ENCODE measurements at regions not wholly inside any gene's neighbourhood (a gene's known extent, or its start where the extent isn't known, plus 50 kb on each side); places are given as distances from the start of the nearest gene placed in this dataset.

- ChIA-PET POLR2A (no interaction called here), RAD21 (ENCODE audit: low non-redundant PET in 1 of 2, low total read pairs in 2 of 2, uncharacterized antibody in 2 of 2, unreplicated experiment in 2 of 2) (no interaction called here), CTCF (no interaction called here)
- no peak overlapping the region for H2AFZ ChIP-seq (ENCODE audit: low read depth, low read length, poor library complexity, severe bottlenecking)
- no peaks in the 10 kb centered on the region for H4K20me1 ChIP-seq (ENCODE audit: insufficient read depth)
- BruUV-seq (replicated peaks): no TSS peak
- intact Hi-C loops (cut with micrococcal nuclease): no loop called here
- no peaks in the 10 kb centered on the region for H3K4me1 ChIP-seq (ENCODE audit: control insufficient read depth in 1 of 2, insufficient read depth in 2 of 2, low read length in 2 of 2)
- H3K9ac ChIP-seq (ENCODE audit: low read length): no peak overlapping the region
- H3K79me2 ChIP-seq (ENCODE audit: insufficient read depth, low read length): no peaks in the 10 kb centered on the region
- no peaks in the 10 kb centered on the region for H3K36me3 ChIP-seq (ENCODE audit: control insufficient read depth in 1 of 2, insufficient read depth in 2 of 2, low read length in 2 of 2)
- H3K4me3 ChIP-seq (replicated peaks in 1 of 2; ENCODE audit: low read depth in 1 of 2, low read length in 2 of 2): no peak overlapping the region
- no peak overlapping the region for H3K4me2 ChIP-seq (ENCODE audit: low read length)
- no peak for TF ChIP-seq EGR1 (IDR thresholded peaks at IDR 0.05; ENCODE audit: low read depth)
- TF ChIP-seq JUND (IDR thresholded peaks at IDR 0.05): no peak
- TF ChIP-seq MAX (IDR thresholded peaks at IDR 0.05): no peak
- TF ChIP-seq FOSL1 (IDR thresholded peaks at IDR 0.05; ENCODE audit: low read depth): no peak
- no peaks in the 10 kb centered on the region for H3K27me3 ChIP-seq (ENCODE audit: insufficient read depth, low read length)
- DNase-seq (ENCODE audit: low read depth, low spot score): no peak
- H3K9me2 ChIP-seq (ENCODE audit: insufficient read depth): no peaks in the 10 kb centered on the region
- no peaks in the 10 kb centered on the region for H3K9me3 ChIP-seq (ENCODE audit: control insufficient read depth in 1 of 2, insufficient read depth in 1 of 2, low read depth in 1 of 2, low read length in 2 of 2)
- H3K27ac ChIP-seq (ENCODE audit: low read depth, low read length): no peak overlapping the region
- ATAC-seq: no peak
Observed at GRCh38 chr6:94367316-94367715, 948.0 kb upstream of the EPHA7 start.

GRCh38 chr6:94362061-94362864 lies 942.9 kb upstream of the EPHA7 start:
- POLR2A ChIA-PET: no interaction called here
- H3K9me2 ChIP-seq (ENCODE audit: insufficient read depth): no peaks in the 10 kb centered on the region
- no peaks in the 10 kb centered on the region for H4K20me1 ChIP-seq (ENCODE audit: insufficient read depth)
- H2AFZ ChIP-seq (ENCODE audit: low read depth, low read length, poor library complexity, severe bottlenecking): no peak overlapping the region
- no peak overlapping the region for H3K4me3 ChIP-seq (replicated peaks in 1 of 2; ENCODE audit: low read depth in 1 of 2, low read length in 2 of 2)
- BruUV-seq (replicated peaks): no TSS peak
- H3K36me3 ChIP-seq (ENCODE audit: control insufficient read depth in 1 of 2, insufficient read depth in 2 of 2, low read length in 2 of 2): no peaks in the 10 kb centered on the region
- no peaks in the 10 kb centered on the region for H3K27me3 ChIP-seq (ENCODE audit: insufficient read depth, low read length)
- no peaks in the 10 kb centered on the region for H3K4me1 ChIP-seq (ENCODE audit: control insufficient read depth in 1 of 2, insufficient read depth in 2 of 2, low read length in 2 of 2)
- H3K9ac ChIP-seq (ENCODE audit: low read length): no peak overlapping the region
- H3K79me2 ChIP-seq (ENCODE audit: insufficient read depth, low read length): no peaks in the 10 kb centered on the region
- no peak overlapping the region for H3K4me2 ChIP-seq (ENCODE audit: low read length)
- CTCF ChIA-PET: no interaction called here
- no peak for ATAC-seq
- H3K27ac ChIP-seq (ENCODE audit: low read depth, low read length): no peak overlapping the region
- RAD21 ChIA-PET (ENCODE audit: low non-redundant PET in 1 of 2, low total read pairs in 2 of 2, uncharacterized antibody in 2 of 2, unreplicated experiment in 2 of 2): no interaction called here
- 0 out of 4 replicates have a peak, but pooled peaks cover 0 to 3% of the 10 kb centered on the region in 2 experiments for H3K9me3 ChIP-seq (ENCODE audit: control insufficient read depth in 1 of 2, insufficient read depth in 1 of 2, low read depth in 1 of 2, low read length in 2 of 2)
- intact Hi-C loops (cut with micrococcal nuclease): no loop called here
- no peak for DNase-seq (ENCODE audit: low read depth, low spot score)
- no peak for TF ChIP-seq POLR2AphosphoS5 (IDR thresholded peaks at IDR 0.05; ENCODE audit: low read depth, low read length)
- TF ChIP-seq FOSL1 (IDR thresholded peaks at IDR 0.05; ENCODE audit: low read depth): no peak
- no peak for TF ChIP-seq RAD21 (IDR thresholded peaks at IDR 0.05; ENCODE audit: low read depth)
- TF ChIP-seq MAX (IDR thresholded peaks at IDR 0.05): no peak
- no peak for TF ChIP-seq CBX3 (IDR thresholded peaks at IDR 0.05; ENCODE audit: low read depth)
- no peak for TF ChIP-seq CEBPB (IDR thresholded peaks at IDR 0.05; ENCODE audit: low read depth)
- no peak for TF ChIP-seq TCF7L2 (IDR thresholded peaks at IDR 0.05; ENCODE audit: borderline replicate concordance, extremely low read depth, insufficient read depth, insufficient read length)
- no peak for TF ChIP-seq SRF (IDR thresholded peaks at IDR 0.05; ENCODE audit: low read depth)
- TF ChIP-seq ZNF274 (IDR thresholded peaks at IDR 0.05; ENCODE audit: low read depth, low read length): no peak
- no peak for TF ChIP-seq EZH2 (IDR thresholded peaks at IDR 0.05)
- TF ChIP-seq SP1 (IDR thresholded peaks at IDR 0.05; ENCODE audit: low read depth): no peak
- no peak for TF ChIP-seq ZFX (IDR thresholded peaks at IDR 0.05)
- no peak for TF ChIP-seq SIN3A (IDR thresholded peaks at IDR 0.05; ENCODE audit: low read depth)
- no peak for TF ChIP-seq ATF3 (IDR thresholded peaks at IDR 0.05)
- TF ChIP-seq ZBTB33 (IDR thresholded peaks at IDR 0.05; ENCODE audit: extremely low read depth, insufficient replicate concordance, low read length): no peak
- no peak for TF ChIP-seq EGR1 (IDR thresholded peaks at IDR 0.05; ENCODE audit: low read depth)

Measured in HCT116 (cell line).